ENCODE measurements at regions not wholly inside any gene's neighbourhood (a gene's known extent, or its start where the extent isn't known, plus 50 kb on each side); places are given as distances from the start of the nearest gene placed in this dataset.
"Not testable (repeated sequence)": the region's sequence is repeated elsewhere in the genome, so short reads cannot be mapped to it uniquely, and the experiment has no call there.

DNA sequence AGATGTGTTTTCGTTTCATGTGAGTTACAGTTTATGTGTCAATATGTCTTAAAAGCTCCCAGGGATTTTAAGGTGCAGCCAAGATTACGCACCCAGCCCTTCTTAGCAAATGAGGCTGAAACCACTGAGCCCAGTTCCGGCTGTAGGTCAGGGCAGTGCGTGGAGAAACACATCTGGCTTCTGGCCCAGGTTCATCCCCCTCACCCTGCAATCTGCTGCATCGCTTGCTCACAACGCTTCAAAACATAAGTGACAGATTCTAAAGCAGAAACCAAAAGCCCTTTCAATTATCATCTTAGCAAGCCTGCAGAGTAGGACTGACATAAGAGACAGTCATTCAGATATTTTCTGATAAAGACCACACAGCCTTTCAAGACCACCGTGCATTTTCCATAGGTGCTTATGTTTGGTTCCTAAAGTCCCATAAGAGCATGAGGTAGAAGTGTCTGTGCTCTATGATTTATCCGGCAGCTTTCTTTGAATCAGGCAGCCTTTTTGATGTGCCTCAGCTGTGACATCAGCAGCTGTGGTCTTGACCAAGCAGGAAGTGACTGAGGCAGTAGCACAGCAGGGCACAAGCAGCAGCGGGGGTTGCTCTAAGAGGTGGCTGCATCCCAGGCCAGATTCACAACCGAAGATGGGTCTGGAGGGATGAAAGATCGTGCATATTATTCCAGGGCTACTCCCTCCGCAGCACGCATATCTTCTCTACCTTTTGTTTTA is 72.1 kb upstream of the LYZL2 start:
- DNase-seq (ENCODE audit: low read depth in 2 of 2), result peak; percentile 75 to 85

- no peak for DNase-seq (ENCODE audit: low read depth in 2 of 2)
These were observed 68.3 kb upstream of the LYZL2 start for GRCh38 chr10:30697806-30698205.

- DNase-seq (ENCODE audit: low read depth in 2 of 2), result not testable (repeated sequence)
These were observed 67.7 kb upstream of the LYZL2 start for GRCh38 chr10:30697221-30697620.

DNA sequence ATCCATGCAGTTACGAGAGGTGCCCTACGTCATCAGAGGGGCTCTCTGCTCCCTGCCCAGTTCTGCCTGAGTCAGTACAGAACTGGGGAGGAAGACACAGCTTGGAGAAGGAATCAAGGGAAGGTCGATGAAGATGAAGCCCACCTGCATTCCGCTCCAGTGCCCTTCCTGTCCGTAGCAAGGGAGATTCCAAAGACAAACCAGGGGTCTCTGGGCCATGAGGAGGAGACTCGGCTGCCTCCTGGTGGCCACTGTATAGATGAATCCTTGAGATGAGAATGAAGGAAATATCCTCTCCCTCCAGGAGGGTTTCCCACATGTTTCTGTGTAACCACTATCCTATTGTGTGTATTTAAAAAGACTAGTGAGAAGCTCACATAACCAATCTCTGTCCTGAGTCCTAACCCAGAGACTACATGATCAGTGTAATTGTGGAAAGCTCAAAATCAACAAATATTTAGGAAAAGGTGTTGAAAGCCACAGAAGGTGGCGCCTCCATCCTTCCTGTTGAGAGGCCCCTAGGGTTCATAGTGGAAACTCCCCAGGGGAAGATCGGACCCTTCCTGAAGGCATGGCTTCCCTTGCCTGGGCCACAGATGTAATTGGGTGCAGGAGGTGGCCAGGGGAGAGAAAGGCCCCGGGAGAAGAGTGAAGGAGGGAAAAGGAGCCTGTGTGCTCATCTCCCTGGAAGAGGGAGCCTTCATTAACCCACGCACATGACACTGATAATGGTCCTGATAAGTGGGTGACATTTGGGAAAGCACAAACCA is 67.0 kb upstream of the LYZL2 start:
- DNase-seq (ENCODE audit: low read depth in 2 of 2), result not testable (repeated sequence)

- DNase-seq (ENCODE audit: low read depth in 2 of 2), result peak; percentile 64 to 80
These were observed 66.1 kb upstream of the LYZL2 start for GRCh38 chr10:30695481-30696236.

- DNase-seq (ENCODE audit: low read depth in 2 of 2), result no peak
These were observed 65.1 kb upstream of the LYZL2 start for GRCh38 chr10:30694518-30695228.

GRCh38 chr10:30691639-30692015 is 62.1 kb upstream of the LYZL2 start:
- DNase-seq (ENCODE audit: low read depth in 2 of 2), result no peak

- DNase-seq (ENCODE audit: low read depth in 2 of 2), result not testable (repeated sequence)
These were observed 61.5 kb upstream of the LYZL2 start for GRCh38 chr10:30690948-30691638.

DNA sequence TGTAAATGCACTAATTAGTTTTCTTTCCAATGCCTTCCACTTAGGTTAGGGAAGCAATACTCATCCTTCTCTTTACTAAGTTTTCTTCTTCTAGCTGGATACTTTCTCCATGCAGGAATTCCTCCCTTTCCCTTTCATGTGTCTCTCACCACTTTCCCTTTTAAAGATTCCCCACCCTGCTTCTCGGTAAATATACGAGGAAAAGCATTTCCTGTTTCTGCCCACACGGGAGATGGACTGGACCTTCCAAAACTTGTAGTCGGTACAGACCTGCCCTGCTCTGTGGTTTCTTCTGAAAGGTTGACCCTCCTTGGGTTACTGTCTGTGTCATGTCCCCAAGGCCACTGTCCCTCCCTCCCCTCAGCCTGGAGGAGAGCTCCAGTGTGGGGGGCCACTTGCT is 58.9 kb upstream of the LYZL2 start:
- DNase-seq (ENCODE audit: low read depth in 2 of 2), result no peak

DNA sequence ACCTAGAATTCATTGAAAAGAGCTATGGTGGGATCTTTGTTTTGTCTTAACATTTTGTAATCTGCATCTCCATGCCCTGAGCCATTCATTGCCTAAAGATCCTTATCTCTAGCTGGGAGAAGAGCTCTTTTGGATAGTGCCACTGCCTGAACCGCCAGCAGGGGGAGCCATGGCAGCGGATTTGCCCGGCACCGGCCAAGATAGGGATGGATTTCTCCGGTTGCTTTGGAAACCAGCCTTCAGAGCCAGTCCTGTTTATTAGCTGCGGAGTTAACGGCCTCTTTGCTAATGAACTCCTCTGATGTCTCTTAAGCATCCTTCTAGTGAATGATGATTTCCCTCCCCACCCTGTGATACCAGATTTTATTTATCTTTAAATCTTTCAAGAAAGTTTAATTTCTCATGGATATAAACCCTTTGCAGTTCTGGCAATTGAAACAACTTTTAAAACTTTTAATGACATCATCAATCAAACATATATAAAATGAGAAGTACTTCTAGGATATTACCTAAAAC is 58.2 kb upstream of the LYZL2 start:
- peak; percentile 68 to 70 for DNase-seq (ENCODE audit: low read depth in 2 of 2)

DNA sequence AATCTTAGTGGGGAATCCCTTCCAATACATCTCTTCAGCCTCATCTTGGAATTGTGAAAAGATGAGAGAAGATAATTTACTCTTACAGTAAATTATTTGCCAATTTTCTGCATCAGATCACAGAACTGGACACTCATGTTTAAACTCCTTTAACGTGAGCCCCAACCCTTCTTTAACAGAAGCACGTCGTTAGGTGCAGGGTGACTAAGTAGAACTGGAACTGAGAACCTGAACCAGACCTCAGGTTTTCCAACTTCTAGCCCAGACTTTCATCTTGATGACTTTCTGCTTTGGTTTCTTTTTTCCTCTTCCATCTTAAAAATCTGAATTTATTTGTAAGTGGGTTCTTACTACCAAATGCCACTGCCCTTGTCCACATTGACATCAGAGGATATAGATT is 57.2 kb upstream of the LYZL2 start:
- DNase-seq (ENCODE audit: low read depth in 2 of 2), result no peak

DNA sequence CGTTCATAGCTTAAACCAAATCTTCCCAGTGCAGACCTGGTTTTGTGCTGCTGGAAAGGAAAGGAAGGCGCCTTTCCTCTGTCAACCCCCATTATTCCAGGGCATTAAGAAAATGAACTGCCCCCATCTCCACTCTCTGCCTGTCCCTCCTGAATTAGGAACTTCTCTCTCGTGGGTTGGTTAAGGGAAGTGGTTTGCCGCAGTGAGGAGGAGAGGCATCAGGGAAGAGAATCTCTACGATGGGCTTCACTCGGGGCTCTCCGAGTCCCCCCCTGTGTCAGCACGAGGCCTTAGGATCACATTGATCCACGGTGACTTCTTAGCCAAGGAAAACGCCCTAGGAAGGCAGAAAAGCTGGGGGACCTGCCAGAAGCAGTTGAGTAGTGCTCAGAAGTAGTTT is 53.9 kb upstream of the LYZL2 start:
- no peak for DNase-seq (ENCODE audit: low read depth in 2 of 2)

DNA sequence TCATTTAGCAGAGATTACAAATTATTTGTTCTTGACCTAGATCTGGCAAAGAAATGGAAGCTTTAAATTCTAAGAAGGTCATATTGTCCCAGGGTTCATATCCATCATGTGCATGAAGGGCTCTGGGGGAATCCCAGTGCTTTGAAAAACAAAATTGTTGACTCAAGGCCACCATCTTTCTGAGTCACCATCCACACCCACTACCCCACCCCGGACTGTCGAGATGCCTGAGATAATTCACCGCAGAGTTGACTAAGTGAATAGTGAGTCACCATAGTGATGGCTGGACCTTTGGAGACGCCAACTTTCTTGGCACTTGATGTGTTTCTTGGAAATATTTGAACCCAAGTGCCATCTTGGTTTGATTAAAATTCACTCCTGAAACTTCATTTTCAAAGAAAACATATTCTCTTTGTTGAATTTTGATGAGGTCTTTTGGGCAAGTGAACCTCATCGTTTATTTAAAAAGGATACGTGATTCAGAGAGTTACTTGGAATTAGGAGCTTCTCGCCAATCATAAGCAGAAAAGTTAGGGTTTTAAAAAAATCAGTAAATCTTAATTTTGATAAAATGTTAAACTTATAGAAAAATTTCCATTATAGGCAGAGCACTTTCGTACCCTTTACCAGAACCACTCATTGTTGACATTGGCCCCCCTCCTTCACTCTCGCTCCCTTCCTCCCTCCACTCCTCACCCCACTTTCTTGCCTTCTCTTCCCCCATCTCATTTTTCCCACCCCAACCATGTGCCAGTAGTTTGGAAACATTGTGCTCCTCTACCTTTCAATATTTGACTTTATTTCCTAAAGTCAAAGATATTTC is 53.0 kb upstream of the LYZL2 start:
- peak; percentile 75 to 80 for DNase-seq (ENCODE audit: low read depth in 2 of 2)

GRCh38 chr10:30680908-30681307 is 51.4 kb upstream of the LYZL2 start:
- DNase-seq (ENCODE audit: low read depth in 2 of 2), result no peak

All from stimulated activated CD8-positive, alpha-beta memory T cell treated with anti-CD3 and anti-CD28 coated beads, Interleukin-15, amount 100 ng/mL, for 48 hours (primary cell).